ENCODE measurements at regions not wholly inside any gene's neighbourhood (a gene's known extent, or its start where the extent isn't known, plus 50 kb on each side); places are given as distances from the start of the nearest gene placed in this dataset.

- TF ChIP-seq POLR2A (IDR thresholded peaks at IDR 0.05), result no peak
- TF ChIP-seq, protein P1, sequence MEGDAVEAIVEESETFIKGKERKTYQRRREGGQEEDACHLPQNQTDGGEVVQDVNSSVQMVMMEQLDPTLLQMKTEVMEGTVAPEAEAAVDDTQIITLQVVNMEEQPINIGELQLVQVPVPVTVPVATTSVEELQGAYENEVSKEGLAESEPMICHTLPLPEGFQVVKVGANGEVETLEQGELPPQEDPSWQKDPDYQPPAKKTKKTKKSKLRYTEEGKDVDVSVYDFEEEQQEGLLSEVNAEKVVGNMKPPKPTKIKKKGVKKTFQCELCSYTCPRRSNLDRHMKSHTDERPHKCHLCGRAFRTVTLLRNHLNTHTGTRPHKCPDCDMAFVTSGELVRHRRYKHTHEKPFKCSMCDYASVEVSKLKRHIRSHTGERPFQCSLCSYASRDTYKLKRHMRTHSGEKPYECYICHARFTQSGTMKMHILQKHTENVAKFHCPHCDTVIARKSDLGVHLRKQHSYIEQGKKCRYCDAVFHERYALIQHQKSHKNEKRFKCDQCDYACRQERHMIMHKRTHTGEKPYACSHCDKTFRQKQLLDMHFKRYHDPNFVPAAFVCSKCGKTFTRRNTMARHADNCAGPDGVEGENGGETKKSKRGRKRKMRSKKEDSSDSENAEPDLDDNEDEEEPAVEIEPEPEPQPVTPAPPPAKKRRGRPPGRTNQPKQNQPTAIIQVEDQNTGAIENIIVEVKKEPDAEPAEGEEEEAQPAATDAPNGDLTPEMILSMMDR (IDR thresholded peaks at IDR 0.05), result no peak
Observed at GRCh38 chr2:56960581-56960980, 776.8 kb downstream of the CCDC85A start.
